GM21529 (cell line): ENCODE measurements at regions not wholly inside any gene's neighbourhood (a gene's known extent, or its start where the extent isn't known, plus 50 kb on each side); places are given as distances from the start of the nearest gene placed in this dataset.

Experiments
- ATAC-seq: cut with Tn5 transposase; IDR thresholded peaks from one replicate; pipeline ENCODE4 v1.9.1; 2021; ENCODE audit not compliant: unreplicated experiment

- no peak for ATAC-seq
These were observed 98.8 kb downstream of the GGTLC2 start for GRCh38 chr22:22743128-22743760.

- ATAC-seq: no peak
These were observed 100.2 kb downstream of the GGTLC2 start for GRCh38 chr22:22744412-22745224.

DNA sequence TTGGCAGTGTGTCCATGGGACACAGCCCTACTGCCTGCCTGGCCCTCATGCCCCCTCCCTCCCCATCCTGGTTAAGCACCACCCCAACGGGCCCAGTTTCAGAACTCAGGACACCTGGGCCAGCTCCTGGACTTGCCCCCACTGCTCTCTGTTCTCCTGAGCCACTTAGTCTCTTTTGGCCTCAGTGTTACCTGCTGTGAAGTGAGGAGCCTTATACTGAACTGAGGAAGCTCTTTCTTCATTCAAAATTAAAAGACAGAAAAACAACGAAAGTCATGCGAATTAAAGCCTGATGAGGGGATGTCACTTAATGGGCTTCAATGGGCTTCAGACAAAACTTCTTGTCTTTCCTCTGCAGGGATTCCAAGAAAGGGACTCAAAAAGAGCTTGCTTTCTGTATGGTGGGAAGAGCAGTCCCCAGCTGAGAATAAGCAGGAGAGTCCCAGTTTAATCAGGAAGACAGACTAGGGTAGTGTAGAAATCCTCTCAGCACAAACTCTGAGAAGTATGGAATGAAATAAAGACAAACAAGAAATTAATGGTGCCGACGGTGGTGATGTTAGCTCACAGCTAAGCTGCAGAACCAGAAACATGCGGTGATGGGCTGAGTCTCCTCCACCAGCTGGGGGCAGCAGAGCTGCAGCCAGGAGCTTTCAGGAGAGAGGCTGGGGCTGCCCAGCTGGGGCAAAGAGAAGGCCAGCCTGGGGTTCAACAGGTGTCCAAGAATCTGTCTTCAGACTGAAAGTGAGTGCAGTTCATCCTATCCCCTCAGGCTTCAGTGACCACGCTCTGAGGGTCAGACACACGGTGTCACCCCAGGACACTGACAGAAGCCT lies 101.0 kb downstream of the GGTLC2 start:
- no peak for ATAC-seq

GRCh38 chr22:22746061-22746962 lies 101.9 kb downstream of the GGTLC2 start:
- ATAC-seq: no peak

GRCh38 chr22:22746963-22747933 lies 102.8 kb downstream of the GGTLC2 start:
- ATAC-seq: no peak

- no peak for ATAC-seq
These were observed 103.9 kb downstream of the GGTLC2 start for GRCh38 chr22:22748297-22748743.

DNA sequence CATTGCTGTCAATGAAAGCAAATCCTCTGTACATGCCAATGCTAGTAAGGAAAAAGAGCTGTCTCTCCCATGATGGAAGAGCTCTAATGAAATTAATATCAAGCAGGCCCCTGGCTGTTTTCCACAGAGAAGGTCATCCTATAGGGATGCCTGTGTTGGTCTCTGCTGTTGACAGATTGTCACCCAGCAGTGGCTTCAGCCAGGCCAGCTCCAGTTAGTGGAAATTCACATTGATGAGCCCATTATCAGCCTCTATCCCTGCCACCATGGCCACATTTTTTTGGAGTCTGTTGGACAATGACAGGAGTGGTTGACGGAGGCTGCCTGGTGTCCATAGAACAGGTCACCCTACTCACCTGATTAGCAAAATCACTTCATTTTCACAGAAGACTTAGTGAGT lies 104.3 kb downstream of the GGTLC2 start:
- no peak for ATAC-seq

DNA sequence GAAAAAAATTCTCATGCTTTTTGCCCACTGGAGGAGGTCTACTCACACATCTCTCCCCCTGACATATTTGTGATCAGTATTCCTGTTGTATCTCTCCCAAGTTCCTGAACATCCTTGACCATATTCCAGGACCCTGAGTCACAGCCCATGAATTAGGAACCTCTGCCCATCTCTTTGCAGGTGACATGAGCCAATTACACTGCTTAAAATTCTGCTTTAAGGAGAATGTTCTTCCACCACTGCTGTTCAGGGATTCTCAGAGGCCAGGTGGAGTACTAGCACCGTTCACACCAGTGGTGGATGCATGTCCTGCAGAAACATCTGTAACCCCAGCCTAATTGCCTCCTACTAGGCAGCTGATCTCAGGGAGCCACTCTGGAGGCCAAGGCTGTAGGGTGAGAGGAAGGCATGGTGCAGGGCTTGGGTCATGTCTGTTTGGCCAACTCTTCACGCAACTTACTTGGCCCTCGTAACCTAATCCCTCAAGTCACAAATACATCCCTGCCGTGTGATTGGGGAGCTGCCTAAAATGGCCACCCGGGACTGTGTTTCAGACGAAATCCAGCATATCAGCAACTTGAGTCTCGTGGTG lies 104.8 kb downstream of the GGTLC2 start:
- no peak for ATAC-seq

- ATAC-seq: no peak
These were observed 106.1 kb downstream of the GGTLC2 start for GRCh38 chr22:22750335-22751042.

DNA sequence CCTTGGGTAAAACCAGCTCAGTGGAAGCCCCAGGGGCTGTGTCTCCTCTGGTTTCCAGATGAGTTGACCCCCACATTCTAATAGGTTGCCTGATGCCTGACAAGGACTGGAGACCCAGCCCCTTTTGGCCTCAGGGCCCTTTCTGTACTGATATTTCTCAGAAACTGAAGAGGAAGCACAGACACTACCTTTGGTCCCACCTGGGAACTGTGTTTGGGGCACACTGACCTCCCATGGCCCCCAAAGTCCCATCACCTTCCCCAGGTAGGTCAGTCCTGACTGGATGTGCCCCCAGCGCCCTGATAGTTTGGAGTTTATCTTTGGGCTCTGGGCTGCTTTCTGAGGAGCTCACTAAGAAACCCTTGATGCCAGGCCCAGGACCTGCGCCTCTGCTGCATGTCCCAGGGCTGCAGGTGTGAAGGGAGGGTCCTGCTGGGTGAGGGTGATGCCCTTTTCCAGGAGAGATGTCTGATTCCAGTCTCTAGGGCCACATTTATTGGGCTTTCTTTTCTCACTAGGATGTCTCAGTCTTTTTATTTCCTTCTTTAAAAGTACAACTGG lies 106.7 kb downstream of the GGTLC2 start:
- ATAC-seq: no peak

GRCh38 chr22:22752199-22752555 lies 107.8 kb downstream of the GGTLC2 start:
- no peak for ATAC-seq

GRCh38 chr22:22752556-22753477 lies 108.4 kb downstream of the GGTLC2 start:
- no peak for ATAC-seq

- no peak for ATAC-seq
These were observed 109.3 kb downstream of the GGTLC2 start for GRCh38 chr22:22753526-22754267.

GRCh38 chr22:22754268-22754657 lies 109.8 kb downstream of the GGTLC2 start:
- no peak for ATAC-seq

GRCh38 chr22:22754961-22755777 lies 110.8 kb downstream of the GGTLC2 start:
- ATAC-seq: no peak

- ATAC-seq: no peak
These were observed 111.3 kb downstream of the GGTLC2 start for GRCh38 chr22:22755778-22756100.
